ENCODE measurements at regions not wholly inside any gene's neighbourhood (a gene's known extent, or its start where the extent isn't known, plus 50 kb on each side); places are given as distances from the start of the nearest gene placed in this dataset.

- TF ChIP-seq KDM4A (IDR thresholded peaks at IDR 0.05; ENCODE audit: low read depth, low read length, severe bottlenecking): no peak
- no peak for TF ChIP-seq RFX5 (IDR thresholded peaks at IDR 0.05; ENCODE audit: borderline replicate concordance, low read depth, low read length)
- no peak for TF ChIP-seq SIN3A (conservative IDR thresholded peaks at IDR 0.05 in 1 of 2, IDR thresholded peaks at IDR 0.05 in 1 of 2; ENCODE audit: low read depth in 1 of 2, low read length in 2 of 2)
- TF ChIP-seq EZH2 (IDR thresholded peaks at IDR 0.05; ENCODE audit: low read depth, low read length, severe bottlenecking): no peak
- no peak for TF ChIP-seq TEAD4 (IDR thresholded peaks at IDR 0.05; ENCODE audit: low read depth, low read length)
- TF ChIP-seq BCL11A (IDR thresholded peaks at IDR 0.05; ENCODE audit: low read depth in 2 of 2, low read length in 2 of 2): no peak
- TF ChIP-seq RXRA (IDR thresholded peaks at IDR 0.05; ENCODE audit: insufficient read depth, low read depth, low read length): no peak
- no peak for TF ChIP-seq MAX (IDR thresholded peaks at IDR 0.05)
Observed at GRCh38 chr4:170887396-170887795, 797.6 kb upstream of the AADAT start (continued).
